GM12878 (cell line): ENCODE measurements at regions not wholly inside any gene's neighbourhood (a gene's known extent, or its start where the extent isn't known, plus 50 kb on each side); places are given as distances from the start of the nearest gene placed in this dataset.

Experiments
- FOXM1 ChIP-seq: IDR thresholded peaks from 2 replicates; pipeline ENCODE4 v1.6.1; 2012; ENCODE audit warnings: low read depth, mild to moderate bottlenecking, inconsistent platforms, low read length, moderate library complexity
- MXI1 ChIP-seq: fragments of 150-350 bp; IDR thresholded peaks from 2 replicates; pipeline ENCODE4 v1.6.1; 2011; ENCODE audit warnings: low read depth, mild to moderate bottlenecking, inconsistent platforms, low read length, improper control_type of control experiment
- POLR2A ChIP-seq: IDR thresholded peaks from 2 replicates; pipeline ENCODE4 v1.6.1; 2011; ENCODE audit warnings: low read depth, mild to moderate bottlenecking, low read length
- RAD51 ChIP-seq: fragments of 450-650 bp; IDR thresholded peaks from 2 replicates; pipeline ENCODE4 v1.6.1; 2016; ENCODE audit warnings: moderate library complexity, mild to moderate bottlenecking, inconsistent platforms
- SP1 ChIP-seq: IDR thresholded peaks from one replicate; pipeline ENCODE4 v1.6.1; 2011; ENCODE audit warnings: low read depth, low read length
- YY1 ChIP-seq: IDR thresholded peaks from 2 replicates; pipeline ENCODE4 v1.6.1; 2011; ENCODE audit warnings: low read depth, mild to moderate bottlenecking, low read length
- ZNF24 ChIP-seq: fragments of 450-650 bp; IDR thresholded peaks from 2 replicates; pipeline ENCODE4 v1.6.1; 2017; ENCODE audit warnings: antibody characterized with exemption, mild to moderate bottlenecking
- ZSCAN29 ChIP-seq: fragments of 450-650 bp; IDR thresholded peaks from 2 replicates; pipeline ENCODE4 v1.6.1; 2017; ENCODE audit warnings: mild to moderate bottlenecking, moderate library complexity
- TF ChIP-seq, protein P1 (sequence below), 3 experiments: IDR thresholded peaks in 2 of 3; conservative IDR thresholded peaks in 1 of 3; 2 replicates each; pipeline ENCODE4 v1.5.1; 2011; ENCODE audit warnings: low read depth in 3 of 3, low read length in 3 of 3, mild to moderate bottlenecking in 3 of 3, control low read depth in 2 of 3, moderate library complexity in 2 of 3, inconsistent platforms in 1 of 3, mixed read lengths in 1 of 3; ENCODE audit not compliant: control insufficient read depth in 2 of 3, insufficient read depth in 1 of 3; ENCODE audit errors: extremely low read depth in 1 of 3
- TF ChIP-seq, protein P2 (sequence below): IDR thresholded peaks from 2 replicates; pipeline ENCODE4 v1.6.1; 2011; ENCODE audit warnings: borderline replicate concordance, low read depth, mild to moderate bottlenecking, moderate library complexity, low read length; ENCODE audit not compliant: insufficient read depth, poor library complexity, severe bottlenecking
- TF ChIP-seq, protein P3 (sequence below): IDR thresholded peaks from 2 replicates; pipeline ENCODE4 v1.6.1; 2012; ENCODE audit warnings: improper control_type of control experiment, low read depth, low read length; ENCODE audit not compliant: insufficient replicate concordance

DNA sequence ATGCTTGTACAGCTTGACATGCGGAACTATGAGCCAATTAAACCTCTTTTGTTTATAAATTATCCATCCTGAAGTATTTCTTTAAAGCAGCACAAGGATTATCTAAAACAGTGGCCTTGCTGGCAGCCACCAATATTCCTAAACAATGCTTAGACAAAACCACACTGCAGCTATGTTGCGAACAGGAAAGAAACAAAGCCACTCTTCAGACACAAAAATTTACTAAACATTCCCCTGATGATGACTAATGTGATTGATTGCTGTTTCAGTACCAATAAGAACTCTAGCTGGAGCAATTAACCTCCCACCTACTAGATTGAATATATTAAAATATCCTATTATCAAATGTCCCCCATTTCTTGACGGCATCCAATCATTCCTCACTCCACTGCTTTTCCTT, 325.8 kb upstream of the REG3G start:
- TF ChIP-seq ZSCAN29: no peak
- TF ChIP-seq, protein P1, sequence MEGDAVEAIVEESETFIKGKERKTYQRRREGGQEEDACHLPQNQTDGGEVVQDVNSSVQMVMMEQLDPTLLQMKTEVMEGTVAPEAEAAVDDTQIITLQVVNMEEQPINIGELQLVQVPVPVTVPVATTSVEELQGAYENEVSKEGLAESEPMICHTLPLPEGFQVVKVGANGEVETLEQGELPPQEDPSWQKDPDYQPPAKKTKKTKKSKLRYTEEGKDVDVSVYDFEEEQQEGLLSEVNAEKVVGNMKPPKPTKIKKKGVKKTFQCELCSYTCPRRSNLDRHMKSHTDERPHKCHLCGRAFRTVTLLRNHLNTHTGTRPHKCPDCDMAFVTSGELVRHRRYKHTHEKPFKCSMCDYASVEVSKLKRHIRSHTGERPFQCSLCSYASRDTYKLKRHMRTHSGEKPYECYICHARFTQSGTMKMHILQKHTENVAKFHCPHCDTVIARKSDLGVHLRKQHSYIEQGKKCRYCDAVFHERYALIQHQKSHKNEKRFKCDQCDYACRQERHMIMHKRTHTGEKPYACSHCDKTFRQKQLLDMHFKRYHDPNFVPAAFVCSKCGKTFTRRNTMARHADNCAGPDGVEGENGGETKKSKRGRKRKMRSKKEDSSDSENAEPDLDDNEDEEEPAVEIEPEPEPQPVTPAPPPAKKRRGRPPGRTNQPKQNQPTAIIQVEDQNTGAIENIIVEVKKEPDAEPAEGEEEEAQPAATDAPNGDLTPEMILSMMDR (IDR thresholded peaks at IDR 0.05 in 2 of 3, conservative IDR thresholded peaks at IDR 0.05 in 1 of 3; ENCODE audit: control insufficient read depth in 2 of 3, extremely low read depth in 1 of 3, insufficient read depth in 1 of 3, low read depth in 3 of 3, low read length in 3 of 3): no peak
- no peak for TF ChIP-seq SP1
- no peak for TF ChIP-seq FOXM1
- no peak for TF ChIP-seq ZNF24
- TF ChIP-seq, protein P2, sequence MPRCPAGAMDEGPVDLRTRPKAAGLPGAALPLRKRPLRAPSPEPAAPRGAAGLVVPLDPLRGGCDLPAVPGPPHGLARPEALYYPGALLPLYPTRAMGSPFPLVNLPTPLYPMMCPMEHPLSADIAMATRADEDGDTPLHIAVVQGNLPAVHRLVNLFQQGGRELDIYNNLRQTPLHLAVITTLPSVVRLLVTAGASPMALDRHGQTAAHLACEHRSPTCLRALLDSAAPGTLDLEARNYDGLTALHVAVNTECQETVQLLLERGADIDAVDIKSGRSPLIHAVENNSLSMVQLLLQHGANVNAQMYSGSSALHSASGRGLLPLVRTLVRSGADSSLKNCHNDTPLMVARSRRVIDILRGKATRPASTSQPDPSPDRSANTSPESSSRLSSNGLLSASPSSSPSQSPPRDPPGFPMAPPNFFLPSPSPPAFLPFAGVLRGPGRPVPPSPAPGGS: no peak
- no peak for TF ChIP-seq POLR2A
- TF ChIP-seq RAD51: no peak
- TF ChIP-seq MXI1: no peak
- TF ChIP-seq, protein P3, sequence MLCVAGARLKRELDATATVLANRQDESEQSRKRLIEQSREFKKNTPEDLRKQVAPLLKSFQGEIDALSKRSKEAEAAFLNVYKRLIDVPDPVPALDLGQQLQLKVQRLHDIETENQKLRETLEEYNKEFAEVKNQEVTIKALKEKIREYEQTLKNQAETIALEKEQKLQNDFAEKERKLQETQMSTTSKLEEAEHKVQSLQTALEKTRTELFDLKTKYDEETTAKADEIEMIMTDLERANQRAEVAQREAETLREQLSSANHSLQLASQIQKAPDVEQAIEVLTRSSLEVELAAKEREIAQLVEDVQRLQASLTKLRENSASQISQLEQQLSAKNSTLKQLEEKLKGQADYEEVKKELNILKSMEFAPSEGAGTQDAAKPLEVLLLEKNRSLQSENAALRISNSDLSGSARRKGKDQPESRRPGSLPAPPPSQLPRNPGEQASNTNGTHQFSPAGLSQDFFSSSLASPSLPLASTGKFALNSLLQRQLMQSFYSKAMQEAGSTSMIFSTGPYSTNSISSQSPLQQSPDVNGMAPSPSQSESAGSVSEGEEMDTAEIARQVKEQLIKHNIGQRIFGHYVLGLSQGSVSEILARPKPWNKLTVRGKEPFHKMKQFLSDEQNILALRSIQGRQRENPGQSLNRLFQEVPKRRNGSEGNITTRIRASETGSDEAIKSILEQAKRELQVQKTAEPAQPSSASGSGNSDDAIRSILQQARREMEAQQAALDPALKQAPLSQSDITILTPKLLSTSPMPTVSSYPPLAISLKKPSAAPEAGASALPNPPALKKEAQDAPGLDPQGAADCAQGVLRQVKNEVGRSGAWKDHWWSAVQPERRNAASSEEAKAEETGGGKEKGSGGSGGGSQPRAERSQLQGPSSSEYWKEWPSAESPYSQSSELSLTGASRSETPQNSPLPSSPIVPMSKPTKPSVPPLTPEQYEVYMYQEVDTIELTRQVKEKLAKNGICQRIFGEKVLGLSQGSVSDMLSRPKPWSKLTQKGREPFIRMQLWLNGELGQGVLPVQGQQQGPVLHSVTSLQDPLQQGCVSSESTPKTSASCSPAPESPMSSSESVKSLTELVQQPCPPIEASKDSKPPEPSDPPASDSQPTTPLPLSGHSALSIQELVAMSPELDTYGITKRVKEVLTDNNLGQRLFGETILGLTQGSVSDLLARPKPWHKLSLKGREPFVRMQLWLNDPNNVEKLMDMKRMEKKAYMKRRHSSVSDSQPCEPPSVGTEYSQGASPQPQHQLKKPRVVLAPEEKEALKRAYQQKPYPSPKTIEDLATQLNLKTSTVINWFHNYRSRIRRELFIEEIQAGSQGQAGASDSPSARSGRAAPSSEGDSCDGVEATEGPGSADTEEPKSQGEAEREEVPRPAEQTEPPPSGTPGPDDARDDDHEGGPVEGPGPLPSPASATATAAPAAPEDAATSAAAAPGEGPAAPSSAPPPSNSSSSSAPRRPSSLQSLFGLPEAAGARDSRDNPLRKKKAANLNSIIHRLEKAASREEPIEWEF: no peak
- no peak for TF ChIP-seq YY1
